ENCODE measurements at regions not wholly inside any gene's neighbourhood (a gene's known extent, or its start where the extent isn't known, plus 50 kb on each side); places are given as distances from the start of the nearest gene placed in this dataset.

DNA sequence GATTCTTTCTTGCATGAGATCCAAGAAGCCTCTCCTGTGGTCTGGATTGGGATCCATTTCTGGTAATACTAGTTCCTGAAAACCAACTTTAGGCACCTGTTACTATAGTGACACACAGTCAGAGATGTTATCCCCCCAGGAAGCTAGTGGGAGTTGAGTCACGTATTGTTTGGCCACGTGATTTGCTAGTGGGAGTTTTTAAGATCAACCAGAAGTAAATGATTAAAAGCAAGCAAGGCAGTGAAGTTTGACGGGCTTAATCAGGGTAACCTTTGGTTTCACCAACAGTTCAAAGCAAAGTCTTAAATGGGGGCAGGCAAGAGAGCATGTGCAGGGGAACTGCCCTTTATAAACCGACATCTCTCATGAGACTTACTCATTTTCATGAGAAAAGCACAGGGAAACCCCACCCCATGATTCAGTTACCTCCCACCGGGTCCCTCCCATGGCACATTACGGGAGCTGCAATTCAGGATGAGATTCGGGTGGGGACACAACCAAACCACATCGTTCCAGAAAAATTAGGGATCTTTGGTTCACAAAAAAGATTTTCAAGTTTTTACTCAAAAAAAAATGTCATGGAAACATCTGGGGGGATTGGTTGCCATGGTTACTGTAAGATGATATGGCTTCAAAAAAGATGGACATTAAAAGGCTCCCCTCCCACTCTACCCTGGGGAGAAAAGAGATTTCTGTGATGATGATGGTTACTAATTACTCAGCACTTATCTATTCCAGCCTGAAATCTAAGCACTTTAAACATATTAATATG, 483.1 kb upstream of the ERCC4 start:
- H3K4me1 ChIP-seq: no peaks in the 10 kb centered on the region
- intact Hi-C loops (cut with DNase I; ENCODE audit: low total_unique reads): no loop called here
- TF ChIP-seq POLR2A (IDR thresholded peaks at IDR 0.05) (no peak), POLR2AphosphoS5 (IDR thresholded peaks at IDR 0.05) (no peak), EP300 (IDR thresholded peaks at IDR 0.05) (no peak)
- TF ChIP-seq, protein P1, sequence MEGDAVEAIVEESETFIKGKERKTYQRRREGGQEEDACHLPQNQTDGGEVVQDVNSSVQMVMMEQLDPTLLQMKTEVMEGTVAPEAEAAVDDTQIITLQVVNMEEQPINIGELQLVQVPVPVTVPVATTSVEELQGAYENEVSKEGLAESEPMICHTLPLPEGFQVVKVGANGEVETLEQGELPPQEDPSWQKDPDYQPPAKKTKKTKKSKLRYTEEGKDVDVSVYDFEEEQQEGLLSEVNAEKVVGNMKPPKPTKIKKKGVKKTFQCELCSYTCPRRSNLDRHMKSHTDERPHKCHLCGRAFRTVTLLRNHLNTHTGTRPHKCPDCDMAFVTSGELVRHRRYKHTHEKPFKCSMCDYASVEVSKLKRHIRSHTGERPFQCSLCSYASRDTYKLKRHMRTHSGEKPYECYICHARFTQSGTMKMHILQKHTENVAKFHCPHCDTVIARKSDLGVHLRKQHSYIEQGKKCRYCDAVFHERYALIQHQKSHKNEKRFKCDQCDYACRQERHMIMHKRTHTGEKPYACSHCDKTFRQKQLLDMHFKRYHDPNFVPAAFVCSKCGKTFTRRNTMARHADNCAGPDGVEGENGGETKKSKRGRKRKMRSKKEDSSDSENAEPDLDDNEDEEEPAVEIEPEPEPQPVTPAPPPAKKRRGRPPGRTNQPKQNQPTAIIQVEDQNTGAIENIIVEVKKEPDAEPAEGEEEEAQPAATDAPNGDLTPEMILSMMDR (IDR thresholded peaks at IDR 0.05): no peak
- no peaks in the 10 kb centered on the region for H3K27me3 ChIP-seq
- H3K27ac ChIP-seq: no peak overlapping the region
- H3K9me3 ChIP-seq: no peaks in the 10 kb centered on the region
- H3K36me3 ChIP-seq: no peaks in the 10 kb centered on the region
- 32 to 47% (median 45%) methylated on average over 8 of the region's 8 CpGs for WGBS, 5 donors
- H3K4me3 ChIP-seq: no peak overlapping the region
- peak in 1 of 2 donors; percentile 80 for DNase-seq

- Histone ChIP-seq H3K27me3 (no peaks in the 10 kb centered on the region), H3K36me3 (no peaks in the 10 kb centered on the region), H3K9me3 (no peaks in the 10 kb centered on the region), H3K4me1 (no peaks in the 10 kb centered on the region), H3K4me3 (no peak overlapping the region), H3K27ac (no peak overlapping the region)
- 46 to 69% (median 58%) methylated on average over 5 of the region's 5 CpGs for WGBS, 5 donors
- no peak for DNase-seq
- TF ChIP-seq EP300 (IDR thresholded peaks at IDR 0.05): no peak
- TF ChIP-seq, protein P1 (IDR thresholded peaks at IDR 0.05): no peak
- no peak for TF ChIP-seq POLR2AphosphoS5 (IDR thresholded peaks at IDR 0.05)
- intact Hi-C loops (cut with DNase I; ENCODE audit: low total_unique reads): no loop called here
Observed at GRCh38 chr16:13437413-13437795, 482.6 kb upstream of the ERCC4 start.

DNA sequence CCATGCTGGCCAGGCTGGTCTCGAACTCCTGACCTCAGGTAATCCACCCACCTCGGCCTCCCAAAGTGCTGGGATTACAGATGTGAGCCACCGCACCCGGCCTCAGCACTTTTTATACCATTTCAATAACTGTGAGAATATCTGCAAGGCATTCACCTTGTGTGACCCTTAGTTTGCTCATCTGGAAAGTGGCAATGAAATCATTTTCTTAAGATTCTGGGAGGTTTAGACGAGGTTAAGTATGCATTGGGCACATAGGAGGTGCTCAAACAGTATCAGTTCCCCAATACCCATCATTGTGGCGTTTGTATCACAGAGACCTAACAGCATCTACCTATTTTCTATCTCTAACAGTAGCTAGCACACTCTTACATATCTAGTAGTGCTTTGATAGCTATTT, 481.9 kb upstream of the ERCC4 start:
- no peak overlapping the region for H3K4me3 ChIP-seq
- no peak overlapping the region for H3K27ac ChIP-seq
- no peaks in the 10 kb centered on the region for H3K4me1 ChIP-seq
- TF ChIP-seq POLR2AphosphoS5 (IDR thresholded peaks at IDR 0.05): no peak
- TF ChIP-seq, protein P1 (IDR thresholded peaks at IDR 0.05): no peak
- no peak for TF ChIP-seq EP300 (IDR thresholded peaks at IDR 0.05)
- no peak for TF ChIP-seq POLR2A (IDR thresholded peaks at IDR 0.05)
- no peaks in the 10 kb centered on the region for H3K27me3 ChIP-seq
- DNase-seq: no peak
- H3K36me3 ChIP-seq: no peaks in the 10 kb centered on the region
- no peaks in the 10 kb centered on the region for H3K9me3 ChIP-seq
- intact Hi-C loops (cut with DNase I; ENCODE audit: low total_unique reads): no loop called here
- WGBS, 5 donors: 56 to 72% (median 65%) methylated on average over 6 of the region's 6 CpGs

GRCh38 chr16:13439766-13440165, 480.2 kb upstream of the ERCC4 start:
- TF ChIP-seq EP300 (IDR thresholded peaks at IDR 0.05): no peak
- no peak for TF ChIP-seq POLR2A (IDR thresholded peaks at IDR 0.05)
- TF ChIP-seq POLR2AphosphoS5 (IDR thresholded peaks at IDR 0.05): no peak
- TF ChIP-seq, protein P1 (IDR thresholded peaks at IDR 0.05): no peak
- H3K27ac ChIP-seq: no peak overlapping the region
- no peaks in the 10 kb centered on the region for H3K9me3 ChIP-seq
- DNase-seq: peak in 1 of 2 donors; percentile 26
- no peaks in the 10 kb centered on the region for H3K27me3 ChIP-seq
- no peaks in the 10 kb centered on the region for H3K36me3 ChIP-seq
- intact Hi-C loops (cut with DNase I; ENCODE audit: low total_unique reads): no loop called here
- no peaks in the 10 kb centered on the region for H3K4me1 ChIP-seq
- H3K4me3 ChIP-seq: no peak overlapping the region
- 32 to 58% (median 49%) methylated on average over 9 of the region's 9 CpGs for WGBS, 5 donors

Measured in stomach (tissue), 8 donors.